Natural killer cell treated with Interleukin-12 subunit alpha and Interleukin-12 subunit beta and Interleukin-15 and Interleukin-18, amount 100 ng/mL, for 72 hours (primary cell): ENCODE measurements at regions not wholly inside any gene's neighbourhood (a gene's known extent, or its start where the extent isn't known, plus 50 kb on each side); places are given as distances from the start of the nearest gene placed in this dataset.

Source experiments
- ATAC-seq, 2 donors: fragments of 150-1000 bp; cut with Tn5 transposase in 1 of 2; sonication (Bioruptor Pico), chemical (Tn5 transposase) in 1 of 2; 2 replicates each; pipeline ENCODE4 v1.10.0; 2021
- DNase-seq: peaks from one replicate; pipeline ENCODE4 v3.0.0; 2022; ENCODE audit warnings: low spot score
- H3K27ac Mint-ChIP-seq, 2 donors: 1 replicate in 1 of 2; 2 replicates in 1 of 2; pipeline ENCODE4 v1.8.0; 2022; ENCODE audit warnings: mixed read lengths in 2 of 2, mild to moderate bottlenecking in 1 of 2, moderate library complexity in 1 of 2
- H3K27me3 Mint-ChIP-seq, 2 donors: 1 replicate in 1 of 2; 2 replicates in 1 of 2; pipeline ENCODE4 v1.8.0; 2022; ENCODE audit warnings: mixed read lengths in 2 of 2
- H3K36me3 Mint-ChIP-seq: one replicate; pipeline ENCODE4 v1.8.0; 2022; ENCODE audit warnings: mixed read lengths
- H3K4me1 Mint-ChIP-seq, 2 donors: 1 replicate in 1 of 2; 2 replicates in 1 of 2; pipeline ENCODE4 v1.8.0; 2022; ENCODE audit warnings: low read depth in 2 of 2, mixed read lengths in 2 of 2, mild to moderate bottlenecking in 1 of 2
- H3K4me3 Mint-ChIP-seq: one replicate; pipeline ENCODE4 v1.8.0; 2022; ENCODE audit warnings: mixed read lengths
- H3K9me3 Mint-ChIP-seq: 2 replicates; pipeline ENCODE4 v1.8.0; 2022; ENCODE audit warnings: mixed read lengths

DNA sequence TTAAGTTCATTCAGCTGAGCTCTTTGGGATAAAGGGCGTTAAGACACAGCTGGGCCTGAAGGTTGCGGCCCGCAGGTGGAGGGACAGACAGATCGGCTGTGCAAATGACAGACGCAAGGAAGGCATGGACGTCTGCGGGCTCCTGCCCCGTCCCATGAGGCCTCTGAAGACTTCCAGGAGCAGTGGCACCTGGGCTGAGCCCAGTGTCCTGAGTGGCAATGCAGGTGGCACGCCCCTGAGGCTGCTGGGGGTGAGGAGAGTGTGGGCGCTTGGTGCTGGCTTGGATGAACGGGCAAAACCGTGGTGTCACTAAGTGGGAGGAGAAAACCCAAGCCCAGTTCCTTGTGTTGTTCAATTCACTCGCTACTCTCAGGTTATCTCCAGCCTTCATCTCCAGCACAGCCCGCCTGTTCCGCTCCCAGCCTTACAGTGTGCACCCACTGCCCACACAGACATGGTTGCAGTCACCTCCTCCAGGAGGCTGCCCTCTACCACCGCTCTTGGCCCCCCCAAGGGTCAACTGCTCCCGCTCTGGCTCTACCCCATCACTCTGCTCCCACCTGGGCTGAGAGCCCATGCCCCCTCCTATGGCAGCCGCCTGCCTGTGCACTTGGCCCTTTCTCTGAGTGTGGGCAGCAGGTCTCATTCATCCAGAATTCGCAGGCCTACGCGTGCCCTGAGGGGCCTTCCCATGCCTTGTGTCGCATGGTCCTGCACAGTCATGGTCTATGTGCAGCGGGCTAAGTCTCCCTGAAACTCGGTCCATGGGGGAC lies 50.3 kb downstream of the PTGR3 start:
- no peaks in the 10 kb centered on the region for H3K9me3 Mint-ChIP-seq
- H3K27me3 Mint-ChIP-seq: peaks cover 0 to 13% of the 10 kb centered on the region in 2 donors
- ATAC-seq (peak; percentile 21 to 52), DNase-seq (no peak)
- H3K36me3 Mint-ChIP-seq: no peaks in the 10 kb centered on the region
- H3K27ac Mint-ChIP-seq: no peak overlapping the region
- peaks cover 10 to 12% of the 10 kb centered on the region in 2 donors for H3K4me1 Mint-ChIP-seq
- no peak overlapping the region for H3K4me3 Mint-ChIP-seq

DNA sequence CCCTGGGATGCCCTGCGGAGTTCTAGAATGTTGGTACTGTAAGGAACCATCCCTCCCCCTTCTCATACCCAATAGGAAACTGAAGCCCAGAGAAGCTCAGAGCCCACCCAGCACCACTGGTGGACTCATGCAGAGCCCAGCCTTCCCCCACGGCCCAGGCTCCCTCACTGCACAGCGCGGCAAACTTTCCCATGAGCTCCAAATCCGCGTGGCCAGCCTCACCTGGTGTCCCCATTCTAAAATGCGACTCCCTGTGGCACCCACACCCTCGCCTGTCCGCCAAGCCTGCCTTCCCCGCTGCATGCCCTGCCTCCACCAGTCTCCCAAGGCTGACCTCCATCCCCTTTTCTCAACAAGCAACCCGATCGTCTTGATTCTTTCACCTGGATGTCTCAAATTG lies 51.1 kb downstream of the PTGR3 start:
- Mint-ChIP-seq H3K4me3 (no peak overlapping the region), H3K27me3 (peaks cover 0 to 13% of the 10 kb centered on the region in 2 donors), H3K27ac (no peak overlapping the region), H3K9me3 (no peaks in the 10 kb centered on the region), H3K36me3 (no peaks in the 10 kb centered on the region), H3K4me1 (peaks cover 10 to 12% of the 10 kb centered on the region in 2 donors)
- ATAC-seq: no peak
- DNase-seq: no peak

- ATAC-seq (no peak), DNase-seq (no peak)
- Mint-ChIP-seq H3K27ac (no peak overlapping the region), H3K4me1 (peaks cover 10 to 12% of the 10 kb centered on the region in 2 donors), H3K9me3 (peaks cover under 1% of the 10 kb centered on the region), H3K27me3 (peaks cover 3 to 14% of the 10 kb centered on the region in 2 donors), H3K4me3 (no peak overlapping the region), H3K36me3 (no peaks in the 10 kb centered on the region)
These were observed 51.6 kb downstream of the PTGR3 start for GRCh38 chr18:75157381-75157780.

- Mint-ChIP-seq H3K4me3 (no peak overlapping the region), H3K4me1 (peaks cover 7 to 9% of the 10 kb centered on the region in 2 donors), H3K27ac (no peak overlapping the region), H3K9me3 (peaks cover 5% of the 10 kb centered on the region), H3K36me3 (peaks cover 4% of the 10 kb centered on the region), H3K27me3 (peaks cover 8 to 16% of the 10 kb centered on the region in 2 donors)
- DNase-seq: no peak
- ATAC-seq: no peak
These were observed 52.1 kb downstream of the PTGR3 start for GRCh38 chr18:75156831-75157230.

GRCh38 chr18:75156139-75156750 lies 52.7 kb downstream of the PTGR3 start:
- Mint-ChIP-seq H3K9me3 (peaks cover 5% of the 10 kb centered on the region), H3K4me1 (peaks cover 1 to 3% of the 10 kb centered on the region in 2 donors), H3K4me3 (no peak overlapping the region), H3K27ac (no peak overlapping the region), H3K36me3 (peaks cover 4% of the 10 kb centered on the region), H3K27me3 (peaks cover 10 to 16% of the 10 kb centered on the region in 2 donors)
- no peak for DNase-seq
- no peak for ATAC-seq

- Mint-ChIP-seq H3K9me3 (peaks cover 5% of the 10 kb centered on the region), H3K4me1 (no peaks in the 10 kb centered on the region), H3K27me3 (peaks cover 14 to 17% of the 10 kb centered on the region in 2 donors), H3K27ac (no peak overlapping the region), H3K36me3 (peaks cover 4% of the 10 kb centered on the region), H3K4me3 (no peak overlapping the region)
- no peak for ATAC-seq
- no peak for DNase-seq
These were observed 53.9 kb downstream of the PTGR3 start for GRCh38 chr18:75154997-75155396.

GRCh38 chr18:75154259-75154658 lies 54.7 kb downstream of the PTGR3 start:
- no peak overlapping the region for H3K4me3 Mint-ChIP-seq
- peaks cover 15 to 17% of the 10 kb centered on the region in 2 donors for H3K27me3 Mint-ChIP-seq
- peaks cover 5% of the 10 kb centered on the region for H3K9me3 Mint-ChIP-seq
- H3K4me1 Mint-ChIP-seq: no peaks in the 10 kb centered on the region
- H3K27ac Mint-ChIP-seq: no peak overlapping the region
- H3K36me3 Mint-ChIP-seq: peaks cover 4% of the 10 kb centered on the region
- DNase-seq (no peak), ATAC-seq (no peak)

- no peak overlapping the region for H3K27ac Mint-ChIP-seq
- H3K9me3 Mint-ChIP-seq: peaks cover 11% of the 10 kb centered on the region
- H3K4me1 Mint-ChIP-seq: no peaks in the 10 kb centered on the region
- peaks cover 16 to 38% of the 10 kb centered on the region in 2 donors for H3K27me3 Mint-ChIP-seq
- ATAC-seq: peak in 1 of 2 donors; percentile 43
- H3K4me3 Mint-ChIP-seq: no peak overlapping the region
- no peak for DNase-seq
- H3K36me3 Mint-ChIP-seq: peaks cover 10% of the 10 kb centered on the region
These were observed 65.1 kb downstream of the PTGR3 start for GRCh38 chr18:75143851-75144250.

- no peak overlapping the region for H3K27ac Mint-ChIP-seq
- peaks cover 10% of the 10 kb centered on the region for H3K36me3 Mint-ChIP-seq
- peaks cover 9 to 27% of the 10 kb centered on the region in 2 donors for H3K27me3 Mint-ChIP-seq
- ATAC-seq: no peak
- H3K4me1 Mint-ChIP-seq: no peaks in the 10 kb centered on the region
- no peak overlapping the region for H3K4me3 Mint-ChIP-seq
- H3K9me3 Mint-ChIP-seq: peaks cover 11% of the 10 kb centered on the region
- DNase-seq: no peak
These were observed 66.3 kb downstream of the PTGR3 start for GRCh38 chr18:75142677-75143076.

DNA sequence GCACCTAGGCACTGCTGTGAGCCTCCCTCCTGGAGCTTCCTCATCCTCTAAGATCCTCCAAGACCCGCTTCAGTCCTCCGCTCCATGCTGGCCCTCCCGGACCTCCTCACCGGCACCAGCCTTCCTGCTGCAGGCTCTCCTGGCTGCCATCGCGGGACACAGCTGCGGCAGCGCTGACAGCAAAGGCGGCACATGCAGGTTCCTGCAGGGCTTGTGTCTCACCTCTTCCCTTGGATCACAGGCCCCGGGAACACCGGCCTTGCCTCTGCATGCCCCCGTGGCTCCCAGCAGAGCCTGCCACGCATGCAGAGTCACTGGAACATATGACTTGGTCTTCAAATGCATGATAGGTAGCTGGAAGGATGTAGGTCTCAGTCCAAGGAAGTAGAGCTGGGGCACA lies 67.2 kb downstream of the PTGR3 start:
- Mint-ChIP-seq H3K36me3 (peaks cover 7% of the 10 kb centered on the region), H3K27me3 (peaks cover 9 to 23% of the 10 kb centered on the region in 2 donors), H3K4me3 (no peak overlapping the region), H3K27ac (no peak overlapping the region), H3K9me3 (peaks cover 8% of the 10 kb centered on the region), H3K4me1 (no peaks in the 10 kb centered on the region)
- no peak for DNase-seq
- ATAC-seq: no peak

DNA sequence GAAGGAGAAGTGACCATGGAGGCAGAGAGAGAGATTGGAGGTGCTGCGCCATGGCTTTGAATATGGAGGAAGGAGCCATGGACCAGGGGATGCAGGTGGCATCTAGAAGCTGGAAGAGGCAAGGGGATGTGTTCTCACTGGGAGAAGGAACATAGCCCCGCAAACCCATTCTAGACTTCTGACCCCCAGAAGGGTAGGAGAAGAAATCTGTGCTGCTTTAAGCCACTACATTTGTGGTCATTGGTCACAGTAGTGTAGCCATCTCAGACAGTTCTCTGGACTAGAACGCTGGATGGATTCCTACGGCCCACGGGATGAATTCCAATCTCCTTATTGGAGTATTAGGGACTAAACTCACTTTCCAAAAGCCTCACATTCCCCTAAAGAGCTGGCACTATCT lies 67.8 kb downstream of the PTGR3 start:
- Mint-ChIP-seq H3K4me3 (no peak overlapping the region), H3K27me3 (peaks cover 9 to 19% of the 10 kb centered on the region in 2 donors), H3K36me3 (peaks cover 3% of the 10 kb centered on the region), H3K4me1 (no peaks in the 10 kb centered on the region), H3K27ac (no peak overlapping the region), H3K9me3 (peaks cover 7% of the 10 kb centered on the region)
- DNase-seq (no peak), ATAC-seq (no peak)

DNA sequence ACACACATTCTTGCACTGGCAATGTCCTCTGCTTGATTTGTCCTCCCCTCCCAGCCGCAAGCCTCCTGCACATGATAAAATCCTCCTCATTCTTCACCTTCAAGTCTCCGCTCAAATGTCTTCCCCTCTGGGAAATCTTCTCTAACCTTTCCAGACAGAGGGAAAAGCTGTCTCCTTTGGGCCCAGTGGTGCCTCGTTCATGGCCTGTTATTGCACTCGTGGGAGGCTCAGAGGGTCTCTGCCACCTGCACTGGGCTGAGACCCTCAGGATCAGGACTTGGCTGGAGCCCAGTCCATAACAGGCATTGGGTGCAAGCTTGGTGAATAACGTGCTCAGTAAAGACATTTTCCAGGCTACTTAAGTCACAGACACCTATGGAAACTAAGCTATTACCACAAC lies 68.6 kb downstream of the PTGR3 start:
- Mint-ChIP-seq H3K36me3 (no peaks in the 10 kb centered on the region), H3K27me3 (peaks cover 9 to 16% of the 10 kb centered on the region in 2 donors), H3K4me3 (no peak overlapping the region), H3K4me1 (no peaks in the 10 kb centered on the region), H3K27ac (no peak overlapping the region), H3K9me3 (peaks cover 5% of the 10 kb centered on the region)
- DNase-seq (no peak), ATAC-seq (no peak)

DNA sequence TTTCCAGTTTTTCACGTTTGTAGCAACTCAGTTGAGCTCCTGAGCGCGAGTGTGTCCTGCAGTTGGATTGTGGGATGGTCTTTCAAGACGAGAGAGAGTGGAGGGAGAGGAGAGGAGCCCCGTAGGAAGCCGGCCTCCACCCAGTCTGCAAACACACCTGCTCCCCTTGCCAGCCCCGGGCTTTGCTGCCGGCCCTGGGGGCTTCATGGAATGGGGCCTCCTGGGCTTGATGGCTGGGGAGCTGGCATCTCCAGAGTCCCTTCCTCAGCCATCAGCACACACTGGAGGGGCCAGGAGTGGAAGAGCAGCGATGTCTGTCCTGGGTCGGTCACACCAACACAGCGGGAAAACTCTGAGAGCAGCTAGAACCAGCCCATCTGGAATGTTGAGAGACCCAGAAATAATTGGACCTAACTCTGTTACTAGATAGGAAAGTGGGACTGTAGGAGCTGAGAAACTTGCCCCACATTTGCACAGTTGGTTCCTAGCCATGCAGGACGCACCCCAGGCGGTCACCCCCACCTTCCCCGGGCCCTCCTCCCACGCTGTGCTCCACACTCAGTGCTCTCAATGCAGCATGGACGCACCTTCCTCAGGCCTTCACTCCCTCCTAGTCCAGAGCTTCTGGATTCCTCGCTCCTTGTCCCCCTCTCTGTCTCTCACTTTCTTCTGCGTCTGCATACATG lies 69.6 kb downstream of the PTGR3 start:
- Mint-ChIP-seq H3K36me3 (no peaks in the 10 kb centered on the region), H3K4me3 (no peak overlapping the region), H3K27me3 (peaks cover 13 to 15% of the 10 kb centered on the region in 2 donors), H3K9me3 (no peaks in the 10 kb centered on the region), H3K27ac (no peak overlapping the region), H3K4me1 (no peaks in the 10 kb centered on the region)
- ATAC-seq (peak in 1 of 2 donors; percentile 41), DNase-seq (no peak)

GRCh38 chr18:75137346-75137877 lies 71.5 kb downstream of the PTGR3 start:
- Mint-ChIP-seq H3K4me3 (no peak overlapping the region), H3K9me3 (no peaks in the 10 kb centered on the region), H3K36me3 (no peaks in the 10 kb centered on the region), H3K27me3 (peaks cover 18% of the 10 kb centered on the region in 2 donors), H3K4me1 (peaks cover 0 to 3% of the 10 kb centered on the region in 2 donors), H3K27ac (no peak overlapping the region)
- ATAC-seq (no peak), DNase-seq (no peak)
